Activated naive CD4-positive, alpha-beta T cell treated with anti-CD3 and anti-CD28 coated beads, Interleukin-2, amount 50 U/mL, for 24 hours (primary cell): ENCODE measurements at regions not wholly inside any gene's neighbourhood (a gene's known extent, or its start where the extent isn't known, plus 50 kb on each side); places are given as distances from the start of the nearest gene placed in this dataset.

ENCODE experiments used
- H3K27ac Mint-ChIP-seq: one replicate; pipeline ENCODE4 v1.8.0; 2021; ENCODE audit warnings: mild to moderate bottlenecking, mixed read lengths
- H3K27me3 Mint-ChIP-seq: one replicate; pipeline ENCODE4 v1.8.0; 2021; ENCODE audit warnings: mixed read lengths
- H3K36me3 Mint-ChIP-seq: one replicate; pipeline ENCODE4 v1.8.0; 2021; ENCODE audit warnings: mixed read lengths
- H3K4me1 Mint-ChIP-seq: one replicate; pipeline ENCODE4 v1.8.0; 2021; ENCODE audit warnings: mixed read lengths
- H3K4me3 Mint-ChIP-seq: one replicate; pipeline ENCODE4 v1.8.0; 2021; ENCODE audit warnings: mild to moderate bottlenecking, mixed read lengths
- H3K9me3 Mint-ChIP-seq: one replicate; pipeline ENCODE4 v1.8.0; 2021; ENCODE audit warnings: mixed read lengths

- no peaks in the 10 kb centered on the region for H3K36me3 Mint-ChIP-seq
- H3K4me3 Mint-ChIP-seq, result no peak overlapping the region
- H3K27me3 Mint-ChIP-seq, result no peaks in the 10 kb centered on the region
- no peaks in the 10 kb centered on the region for H3K4me1 Mint-ChIP-seq
- H3K9me3 Mint-ChIP-seq, result no peaks in the 10 kb centered on the region
- H3K27ac Mint-ChIP-seq, result no peak overlapping the region
These were observed 123.5 kb downstream of the SLC41A2 start for GRCh38 chr12:104834607-104835006.

- Mint-ChIP-seq H3K9me3 (no peaks in the 10 kb centered on the region), H3K4me3 (no peak overlapping the region), H3K27me3 (no peaks in the 10 kb centered on the region), H3K4me1 (no peaks in the 10 kb centered on the region), H3K36me3 (no peaks in the 10 kb centered on the region), H3K27ac (no peak overlapping the region)
These were observed 124.3 kb downstream of the SLC41A2 start for GRCh38 chr12:104833756-104834155.

GRCh38 chr12:104828015-104828414 is 130.1 kb downstream of the SLC41A2 start:
- peaks cover under 1% of the 10 kb centered on the region for H3K4me1 Mint-ChIP-seq
- no peak overlapping the region for H3K4me3 Mint-ChIP-seq
- H3K9me3 Mint-ChIP-seq, result no peaks in the 10 kb centered on the region
- no peaks in the 10 kb centered on the region for H3K36me3 Mint-ChIP-seq
- H3K27me3 Mint-ChIP-seq, result no peaks in the 10 kb centered on the region
- no peak overlapping the region for H3K27ac Mint-ChIP-seq

- no peak overlapping the region for H3K4me3 Mint-ChIP-seq
- H3K27ac Mint-ChIP-seq, result no peak overlapping the region
- no peaks in the 10 kb centered on the region for H3K9me3 Mint-ChIP-seq
- H3K27me3 Mint-ChIP-seq, result no peaks in the 10 kb centered on the region
- no peaks in the 10 kb centered on the region for H3K36me3 Mint-ChIP-seq
- H3K4me1 Mint-ChIP-seq, result peaks cover 4% of the 10 kb centered on the region
These were observed 130.5 kb downstream of the SLC41A2 start for GRCh38 chr12:104827587-104827986.

GRCh38 chr12:104825408-104825807 is 132.7 kb downstream of the SLC41A2 start:
- no peak overlapping the region for H3K4me3 Mint-ChIP-seq
- H3K27me3 Mint-ChIP-seq, result no peaks in the 10 kb centered on the region
- H3K36me3 Mint-ChIP-seq, result no peaks in the 10 kb centered on the region
- no peak overlapping the region for H3K27ac Mint-ChIP-seq
- H3K4me1 Mint-ChIP-seq, result peaks cover 6% of the 10 kb centered on the region
- H3K9me3 Mint-ChIP-seq, result no peaks in the 10 kb centered on the region

GRCh38 chr12:104823985-104824461 is 134.1 kb downstream of the SLC41A2 start:
- Mint-ChIP-seq H3K36me3 (no peaks in the 10 kb centered on the region), H3K27me3 (no peaks in the 10 kb centered on the region), H3K27ac (no peak overlapping the region), H3K4me3 (no peak overlapping the region), H3K9me3 (no peaks in the 10 kb centered on the region), H3K4me1 (peaks cover 6% of the 10 kb centered on the region)

- Mint-ChIP-seq H3K4me3 (no peak overlapping the region), H3K4me1 (peaks cover 6% of the 10 kb centered on the region), H3K27me3 (no peaks in the 10 kb centered on the region), H3K9me3 (no peaks in the 10 kb centered on the region), H3K27ac (no peak overlapping the region), H3K36me3 (no peaks in the 10 kb centered on the region)
These were observed 135.1 kb downstream of the SLC41A2 start for GRCh38 chr12:104822941-104823340.

- H3K4me1 Mint-ChIP-seq, result no peaks in the 10 kb centered on the region
- no peak overlapping the region for H3K27ac Mint-ChIP-seq
- H3K36me3 Mint-ChIP-seq, result no peaks in the 10 kb centered on the region
- no peaks in the 10 kb centered on the region for H3K9me3 Mint-ChIP-seq
- no peaks in the 10 kb centered on the region for H3K27me3 Mint-ChIP-seq
- H3K4me3 Mint-ChIP-seq, result no peak overlapping the region
These were observed 141.1 kb downstream of the SLC41A2 start for GRCh38 chr12:104816845-104817503.

- no peak overlapping the region for H3K27ac Mint-ChIP-seq
- H3K27me3 Mint-ChIP-seq, result no peaks in the 10 kb centered on the region
- H3K4me1 Mint-ChIP-seq, result no peaks in the 10 kb centered on the region
- no peak overlapping the region for H3K4me3 Mint-ChIP-seq
- no peaks in the 10 kb centered on the region for H3K36me3 Mint-ChIP-seq
- H3K9me3 Mint-ChIP-seq, result no peaks in the 10 kb centered on the region
These were observed 142.2 kb downstream of the SLC41A2 start for GRCh38 chr12:104815935-104816334.

- Mint-ChIP-seq H3K4me1 (no peaks in the 10 kb centered on the region), H3K27ac (no peak overlapping the region), H3K27me3 (no peaks in the 10 kb centered on the region), H3K9me3 (no peaks in the 10 kb centered on the region), H3K36me3 (no peaks in the 10 kb centered on the region), H3K4me3 (no peak overlapping the region)
These were observed 143.1 kb downstream of the SLC41A2 start for GRCh38 chr12:104814944-104815343.
